Esophagus (tissue), 2 donors: ENCODE measurements at regions not wholly inside any gene's neighbourhood (a gene's known extent, or its start where the extent isn't known, plus 50 kb on each side); places are given as distances from the start of the nearest gene placed in this dataset.

Experiments used
- H3K27ac ChIP-seq, 2 donors: one replicate each; pipeline ENCODE4 v1.5.1; 2013; ENCODE audit warnings: low read depth in 2 of 2, mild to moderate bottlenecking in 2 of 2, inconsistent platforms in 1 of 2, low read length in 1 of 2, moderate library complexity in 1 of 2
- H3K27me3 ChIP-seq, 2 donors: one replicate each; pipeline ENCODE4 v1.6.1; 2013; ENCODE audit warnings: low read length in 2 of 2, control low read depth in 1 of 2, mild to moderate bottlenecking in 1 of 2; ENCODE audit not compliant: insufficient read depth in 2 of 2, control insufficient read depth in 1 of 2
- H3K36me3 ChIP-seq, 2 donors: one replicate each; pipeline ENCODE4 v1.6.1; 2013; ENCODE audit warnings: low read length in 1 of 2; ENCODE audit not compliant: control insufficient read depth in 2 of 2, insufficient read depth in 2 of 2
- H3K4me1 ChIP-seq, 2 donors: one replicate each; pipeline ENCODE4 v1.6.1; 2013; ENCODE audit warnings: low read length in 1 of 2; ENCODE audit not compliant: control insufficient read depth in 2 of 2, insufficient read depth in 2 of 2
- H3K4me3 ChIP-seq, 2 donors: one replicate each; pipeline ENCODE4 v1.5.1; 2013; ENCODE audit warnings: low read length in 2 of 2, mild to moderate bottlenecking in 2 of 2, low read depth in 1 of 2, moderate library complexity in 1 of 2
- H3K9me3 ChIP-seq, 2 donors: one replicate each; pipeline ENCODE4 v1.6.1; 2013; ENCODE audit warnings: mild to moderate bottlenecking in 2 of 2, low read depth in 1 of 2, low read length in 1 of 2, moderate library complexity in 1 of 2; ENCODE audit not compliant: control insufficient read depth in 2 of 2, insufficient read depth in 1 of 2
- WGBS, 2 donors: extraction: QIAGEN DNeasy Blood & Tissue Kit; methylation state at CpG; one replicate each; pipeline ENCODE4 v1.1.7; 2013; 5-methylcytosine and 5-hydroxymethylcytosine counted together
- donor health status: healthy with polysubstance abuse.
- donor health status: Bipolar disorder and iron deficiency.

DNA sequence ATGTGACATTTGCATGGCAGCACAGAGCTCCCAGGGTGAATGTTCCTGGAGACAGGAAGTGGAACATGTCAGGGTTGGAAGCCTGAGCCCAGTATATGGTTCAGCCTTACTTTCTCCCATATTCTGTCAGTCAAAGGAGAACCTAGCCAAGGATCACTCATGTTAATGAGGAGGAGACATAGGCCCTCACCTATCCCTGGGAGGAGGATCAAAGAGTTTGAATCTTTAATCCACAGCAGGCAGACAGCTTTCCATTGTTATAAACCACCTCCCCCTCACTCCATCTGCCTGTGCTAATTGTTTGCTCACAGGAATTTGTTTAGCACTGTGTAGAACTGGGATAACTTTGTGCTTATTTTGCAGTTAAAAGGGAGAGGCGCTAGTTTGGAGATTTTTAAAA is 1069.1 kb downstream of the EFNB2 start:
- Histone ChIP-seq H3K27ac (no peak overlapping the region), H3K4me1 (no peaks in the 10 kb centered on the region), H3K9me3 (no peaks in the 10 kb centered on the region), H3K27me3 (no peaks in the 10 kb centered on the region), H3K36me3 (no peaks in the 10 kb centered on the region), H3K4me3 (no peak overlapping the region)
- 84 to 89% methylated on average over 1 of the region's 1 CpG for WGBS, 2 donors

DNA sequence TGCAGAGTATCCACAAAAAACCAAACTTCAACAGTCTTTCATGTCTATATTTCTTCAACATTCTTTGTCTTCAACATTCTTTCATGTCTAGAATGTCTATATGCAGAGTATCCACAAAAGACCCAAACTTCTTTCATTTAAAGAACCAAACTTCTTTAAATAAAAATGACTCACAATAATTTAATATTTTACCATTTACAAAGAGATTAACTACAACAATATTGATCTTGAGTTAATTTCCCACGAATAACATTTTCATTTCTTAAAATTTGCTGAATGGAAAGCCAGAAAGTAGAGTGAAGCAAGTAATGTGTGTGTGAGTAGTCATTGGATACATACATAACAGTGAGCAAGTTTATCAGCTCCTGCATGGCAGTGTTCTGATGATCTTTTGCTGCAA is 1069.7 kb downstream of the EFNB2 start, which contains the start of gene DAOA:
TSS of gene DAOA (plus strand) at position 301 of the 400 bp plus-strand sequence.
- Histone ChIP-seq H3K9me3 (no peaks in the 10 kb centered on the region), H3K4me3 (no peak within 1 kb of the TSS), H3K4me1 (no peaks in the 10 kb centered on the region), H3K36me3 (no peaks in the 10 kb centered on the region), H3K27ac (no peak within 1 kb of the TSS), H3K27me3 (no peaks in the 10 kb centered on the region)
- 39 to 54% methylated on average over 1 of the region's 1 CpG for WGBS, 2 donors

DNA sequence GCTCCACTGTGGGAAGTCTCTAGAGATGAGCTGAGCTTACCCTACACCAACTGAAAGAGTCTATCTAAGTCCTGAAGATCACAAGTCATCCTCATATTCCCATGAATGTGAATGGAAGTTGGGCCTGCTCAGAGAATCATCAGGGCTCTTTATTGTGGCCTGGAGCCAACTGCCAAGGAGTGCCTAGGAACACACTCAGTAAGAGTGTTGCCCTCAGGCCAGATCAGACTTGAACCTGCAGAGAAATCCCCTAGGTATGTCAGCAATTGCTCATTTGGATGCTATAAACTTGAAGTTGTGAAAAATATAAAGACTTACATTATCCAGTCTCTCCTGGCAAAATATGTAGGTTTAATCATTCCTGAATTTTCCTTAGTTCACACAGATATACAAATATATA is 1070.2 kb downstream of the EFNB2 start:
- Histone ChIP-seq H3K36me3 (no peaks in the 10 kb centered on the region), H3K9me3 (no peaks in the 10 kb centered on the region), H3K27ac (no peak overlapping the region), H3K4me3 (no peak overlapping the region), H3K4me1 (no peaks in the 10 kb centered on the region), H3K27me3 (no peaks in the 10 kb centered on the region)

DNA sequence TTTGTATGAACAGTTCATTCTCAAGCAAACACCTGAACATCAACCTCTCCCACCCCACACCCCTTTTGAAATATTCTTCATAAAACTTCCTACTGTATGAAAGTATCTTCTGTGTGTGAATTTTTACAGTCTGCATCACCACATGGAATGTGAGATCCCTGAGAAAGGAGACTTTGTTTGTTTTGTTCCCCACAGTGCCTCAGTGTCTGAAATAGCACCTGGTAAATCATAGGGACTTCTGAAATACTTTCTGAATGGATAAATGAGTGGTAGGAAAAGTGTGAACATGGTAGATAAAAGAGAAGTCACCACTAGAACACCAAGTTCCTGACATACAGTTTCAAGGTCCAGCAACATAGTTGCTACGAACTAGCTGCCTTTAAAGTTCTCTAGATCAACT is 1071.2 kb downstream of the EFNB2 start:
- Histone ChIP-seq H3K27ac (no peak overlapping the region), H3K4me3 (no peak overlapping the region), H3K36me3 (no peaks in the 10 kb centered on the region), H3K27me3 (no peaks in the 10 kb centered on the region), H3K4me1 (no peaks in the 10 kb centered on the region), H3K9me3 (no peaks in the 10 kb centered on the region)
- WGBS, 2 donors = 75 to 91% methylated on average over 1 of the region's 1 CpG

DNA sequence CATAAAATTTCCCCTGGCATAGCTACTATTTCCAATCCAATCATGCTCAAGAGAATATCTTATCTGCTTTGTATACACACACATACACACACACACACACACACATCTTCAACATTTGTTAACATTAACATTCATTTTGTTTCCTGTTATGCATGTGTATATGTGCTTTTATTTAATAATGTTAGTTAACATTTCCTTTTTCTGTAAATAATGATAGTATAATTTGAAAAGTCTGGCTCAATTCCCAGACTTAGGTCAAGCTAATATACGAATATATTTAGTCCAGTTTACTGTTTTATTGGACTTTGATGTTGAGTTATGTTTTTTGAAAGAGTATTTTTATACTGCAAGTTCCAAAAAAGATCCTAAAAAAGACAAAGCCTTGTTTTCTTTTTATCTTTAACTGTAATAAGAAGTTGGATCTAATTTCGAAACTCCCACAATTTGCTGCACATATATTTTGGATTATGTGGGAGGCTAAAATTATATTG is 1072.4 kb downstream of the EFNB2 start:
- Histone ChIP-seq H3K4me3 (no peak overlapping the region), H3K9me3 (no peaks in the 10 kb centered on the region), H3K36me3 (no peaks in the 10 kb centered on the region), H3K4me1 (no peaks in the 10 kb centered on the region), H3K27me3 (no peaks in the 10 kb centered on the region), H3K27ac (no peak overlapping the region)
- WGBS, 2 donors = 32 to 40% methylated on average over 2 of the region's 2 CpGs

DNA sequence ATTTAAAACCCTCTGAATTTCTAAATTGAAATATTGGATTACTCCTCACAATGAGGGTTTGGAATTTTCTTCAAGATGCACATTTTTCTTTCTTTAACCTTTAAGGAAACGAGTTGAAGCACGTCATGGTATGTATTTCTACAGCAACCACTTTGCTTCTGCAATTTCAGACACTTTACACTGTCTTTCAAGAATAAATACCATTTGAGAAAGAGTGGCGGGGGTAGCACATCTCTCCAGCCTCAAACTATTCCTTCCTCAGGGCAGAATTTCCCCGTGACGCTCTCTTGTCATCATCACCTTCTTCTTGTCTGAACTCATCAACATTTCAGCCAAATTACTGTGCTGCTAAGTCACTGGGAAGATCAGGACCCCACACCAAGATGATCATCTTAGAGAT is 1073.4 kb downstream of the EFNB2 start:
- no peaks in the 10 kb centered on the region for H3K36me3 ChIP-seq
- no peaks in the 10 kb centered on the region for H3K4me1 ChIP-seq
- no peak overlapping the region for H3K27ac ChIP-seq
- 45 to 66% methylated on average over 5 of the region's 5 CpGs for WGBS, 2 donors
- H3K4me3 ChIP-seq = no peak overlapping the region
- H3K27me3 ChIP-seq = no peaks in the 10 kb centered on the region
- H3K9me3 ChIP-seq = no peaks in the 10 kb centered on the region

DNA sequence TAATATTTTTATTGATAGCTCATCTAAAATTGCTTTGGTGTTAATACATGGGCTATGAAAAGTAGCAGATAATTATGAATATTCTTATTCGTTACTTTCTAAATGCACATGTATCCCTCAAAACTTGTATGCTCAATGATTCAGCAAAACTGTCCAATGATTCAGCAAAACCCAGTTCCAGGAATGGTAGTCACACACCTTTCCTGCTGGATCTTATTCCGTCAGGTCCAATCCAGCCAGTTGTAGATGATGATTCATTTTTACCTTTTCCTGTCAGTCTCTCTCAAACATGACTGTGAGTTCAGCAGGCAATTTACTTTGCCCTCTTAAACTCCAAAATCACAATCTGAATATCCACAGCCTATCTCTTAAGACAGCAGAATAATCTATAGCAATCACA is 1082.6 kb downstream of the EFNB2 start:
- no peaks in the 10 kb centered on the region for H3K9me3 ChIP-seq
- no peak overlapping the region for H3K27ac ChIP-seq
- H3K36me3 ChIP-seq = no peaks in the 10 kb centered on the region
- 52 to 64% methylated on average over 2 of the region's 2 CpGs for WGBS, 2 donors
- H3K4me3 ChIP-seq = no peak overlapping the region
- H3K27me3 ChIP-seq = no peaks in the 10 kb centered on the region
- H3K4me1 ChIP-seq = no peaks in the 10 kb centered on the region

DNA sequence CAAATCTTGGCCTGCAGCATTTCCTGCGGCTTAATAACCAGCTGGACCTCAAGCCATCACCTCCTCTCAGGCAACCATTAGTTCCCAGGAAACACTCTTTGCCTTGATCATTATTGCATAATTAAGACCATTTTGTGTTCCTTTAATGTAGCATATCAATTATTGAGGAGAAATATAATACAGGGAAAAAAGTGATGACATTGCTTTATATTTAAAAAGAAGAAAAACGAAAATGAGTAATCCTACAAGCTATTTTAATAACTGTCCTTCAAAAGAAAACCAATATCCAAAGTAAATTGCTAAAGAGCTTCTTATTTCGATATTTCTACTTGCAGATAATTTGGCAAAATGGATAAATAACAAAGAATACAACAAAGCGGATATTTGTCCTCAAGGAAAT is 1084.7 kb downstream of the EFNB2 start:
- 78 to 84% methylated on average over 4 of the region's 4 CpGs for WGBS, 2 donors

DNA sequence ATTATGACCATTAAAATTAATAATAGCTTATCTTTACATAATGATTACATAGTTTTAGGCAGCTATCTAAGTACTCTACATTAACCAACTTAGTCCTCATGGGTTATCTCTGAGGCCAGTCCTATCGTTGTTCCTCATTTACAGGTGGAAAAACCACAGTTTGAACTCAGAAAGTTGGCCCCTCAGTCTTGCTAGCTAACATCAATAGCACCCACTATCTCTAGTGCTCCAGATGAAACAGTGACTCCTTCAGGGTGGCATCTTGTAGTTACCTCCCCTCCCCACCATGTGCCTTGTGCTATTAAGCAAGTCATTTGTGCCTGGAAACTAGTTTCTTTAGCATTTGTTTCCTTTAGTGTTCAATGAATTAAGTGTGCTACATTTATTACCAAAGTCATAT is 1086.7 kb downstream of the EFNB2 start:
- Histone ChIP-seq H3K27ac (no peak overlapping the region), H3K27me3 (no peaks in the 10 kb centered on the region), H3K4me3 (no peak overlapping the region), H3K36me3 (no peaks in the 10 kb centered on the region), H3K9me3 (no peaks in the 10 kb centered on the region), H3K4me1 (no peaks in the 10 kb centered on the region)
- WGBS, 2 donors = 74 to 77% methylated on average over 1 of the region's 1 CpG

More for the DNA sequence above, 1084.7 kb downstream of the EFNB2 start:
- Histone ChIP-seq H3K4me3 (no peak overlapping the region), H3K4me1 (no peaks in the 10 kb centered on the region), H3K27me3 (no peaks in the 10 kb centered on the region), H3K27ac (no peak overlapping the region), H3K9me3 (no peaks in the 10 kb centered on the region), H3K36me3 (no peaks in the 10 kb centered on the region)

DNA sequence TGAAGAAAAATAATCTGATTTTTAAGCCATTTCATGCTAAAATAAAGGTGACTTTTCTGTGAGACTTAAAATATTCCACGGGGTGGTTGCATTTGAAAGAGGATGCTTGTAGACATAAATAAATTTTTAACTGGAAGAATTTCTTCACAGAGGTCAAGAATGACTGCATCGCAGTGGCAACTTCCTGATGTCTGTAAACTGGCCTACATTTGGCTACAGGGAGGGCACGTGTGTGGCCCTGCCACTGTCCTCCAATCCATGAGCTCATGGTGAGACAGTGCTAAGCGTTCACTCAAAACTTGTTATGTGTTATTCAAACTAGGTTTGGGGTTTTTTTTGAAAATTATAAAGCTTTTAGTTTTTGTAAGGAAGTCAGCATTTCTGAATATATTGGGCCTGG is 1089.3 kb downstream of the EFNB2 start:
- no peaks in the 10 kb centered on the region for H3K27me3 ChIP-seq
- H3K36me3 ChIP-seq = no peaks in the 10 kb centered on the region
- no peak overlapping the region for H3K27ac ChIP-seq
- H3K4me3 ChIP-seq = no peak overlapping the region
- WGBS, 2 donors = 74% methylated on average over 4 of the region's 4 CpGs
- no peaks in the 10 kb centered on the region for H3K9me3 ChIP-seq
- no peaks in the 10 kb centered on the region for H3K4me1 ChIP-seq
